H1 (cell line): ENCODE measurements at regions not wholly inside any gene's neighbourhood (a gene's known extent, or its start where the extent isn't known, plus 50 kb on each side); places are given as distances from the start of the nearest gene placed in this dataset.

ENCODE experiments used
- CTCF ChIA-PET: fragments of 300-600 bp; sonication (Branson Sonifier 250); formaldehyde crosslinking; loops from one replicate; lab custom pipeline; 2021; ENCODE audit not compliant: partially characterized antibody; lab: Charles Lee
- POLR2A ChIA-PET: fragments of 300-600 bp; sonication (Branson Sonifier 250); formaldehyde crosslinking; loops from one replicate; lab custom pipeline; 2021; ENCODE audit warnings: inconsistent platforms; ENCODE audit not compliant: partially characterized antibody; lab: Charles Lee
- DNase-seq, 2 experiments: peaks; one replicate each; pipeline versions ENCODE4 v3.0.0 to v3.0.0-alpha.2; 2010 to 2022; ENCODE audit warnings: low spot score in 2 of 2, low read depth in 1 of 2, mixed read lengths in 1 of 2
- FAIRE-seq: peaks from 2 replicates; lab custom pipeline; 2011; peaks lifted over from hg19 to GRCh38; lab: Jason Lieb, UNC
- H2AFZ ChIP-seq: 2 replicates; pipeline ENCODE4 v1.8.1; 2012; ENCODE audit warnings: low read length, inconsistent platforms
- H2AK5ac ChIP-seq: 2 replicates; pipeline ENCODE4 v1.6.1; 2013; ENCODE audit warnings: low read depth, low read length
- H2BK120ac ChIP-seq: replicated peaks from 2 replicates; pipeline ENCODE3; 2013; ENCODE audit warnings: low read depth, low read length, inconsistent platforms
- H2BK12ac ChIP-seq: 2 replicates; pipeline ENCODE4 v1.6.1; 2013; ENCODE audit warnings: low read depth, low read length
- H2BK15ac ChIP-seq: 2 replicates; pipeline ENCODE4 v1.6.1; 2013; ENCODE audit warnings: low read length
- H2BK20ac ChIP-seq: 2 replicates; pipeline ENCODE4 v1.6.1; 2013; ENCODE audit warnings: low read length
- H2BK5ac ChIP-seq: 2 replicates; pipeline ENCODE4 v1.6.1; 2013; ENCODE audit warnings: low read depth, low read length
- H3K14ac ChIP-seq: 2 replicates; pipeline ENCODE4 v1.6.1; 2013; ENCODE audit warnings: inconsistent platforms; ENCODE audit not compliant: insufficient read length
- H3K18ac ChIP-seq: 2 replicates; pipeline ENCODE4 v1.6.1; 2013; ENCODE audit warnings: low read length; ENCODE audit errors: extremely low read depth
- H3K23ac ChIP-seq: 2 replicates; pipeline ENCODE4 v1.6.1; 2013; ENCODE audit warnings: inconsistent platforms; ENCODE audit not compliant: insufficient read length
- H3K23me2 ChIP-seq: 2 replicates; pipeline ENCODE4 v1.6.1; 2013; ENCODE audit warnings: low read depth, low read length
- H3K27ac ChIP-seq: 2 replicates; pipeline ENCODE4 v1.6.1; 2011; ENCODE audit warnings: low read depth, low read length, inconsistent platforms
- H3K27me3 ChIP-seq, 4 experiments: replicated peaks in 1 of 4; 1 replicate in 1 of 4; 2 replicates in 3 of 4; pipeline versions ENCODE4 v1.6.1 to v1.8.1; 2011 to 2013; ENCODE audit warnings: low read length in 3 of 4, mild to moderate bottlenecking in 3 of 4, inconsistent platforms in 2 of 4, mixed read lengths in 2 of 4, moderate library complexity in 1 of 4; ENCODE audit not compliant: control insufficient read depth in 3 of 4, insufficient read depth in 3 of 4; ENCODE audit errors: extremely low read depth in 1 of 4
- H3K36me3 ChIP-seq, 4 experiments: 2 replicates each; pipeline versions ENCODE4 v1.6.1 to v1.8.1; 2011 to 2013; ENCODE audit warnings: mild to moderate bottlenecking in 4 of 4, low read length in 3 of 4, moderate library complexity in 2 of 4, control low read depth in 1 of 4, inconsistent platforms in 1 of 4; ENCODE audit not compliant: insufficient read depth in 4 of 4, control insufficient read depth in 2 of 4
- H3K4ac ChIP-seq: replicated peaks from 2 replicates; pipeline ENCODE3; 2013; ENCODE audit warnings: low read length, low read depth, mixed read lengths, inconsistent platforms; ENCODE audit not compliant: insufficient read length
- H3K4me1 ChIP-seq, 4 experiments: replicated peaks in 1 of 4; 1 replicate in 1 of 4; 2 replicates in 3 of 4; pipeline versions ENCODE4 v1.6.1 to v1.8.1; 2011 to 2013; ENCODE audit warnings: low read length in 3 of 4, inconsistent platforms in 2 of 4, mixed read lengths in 1 of 4; ENCODE audit not compliant: insufficient read depth in 4 of 4, control insufficient read depth in 3 of 4
- H3K4me2 ChIP-seq, 2 experiments: 2 replicates each; pipeline versions ENCODE4 v1.6.1 to v1.8.1; 2011 to 2013; ENCODE audit warnings: low read depth in 2 of 2, low read length in 2 of 2, control low read depth in 1 of 2, inconsistent platforms in 1 of 2, mild to moderate bottlenecking in 1 of 2; ENCODE audit not compliant: insufficient read depth in 1 of 2
- H3K4me3 ChIP-seq, 4 experiments: fragments of 200-600, 300-600 bp in 1 of 4; sonication (generic), shearing (Covaris generic), sonication (Bioruptor Twin) in 1 of 4; 2 replicates each; pipeline versions ENCODE4 v1.5.1 to v1.8.1; 2011 to 2016; ENCODE audit warnings: low read length in 4 of 4, low read depth in 3 of 4, control low read depth in 2 of 4, inconsistent platforms in 2 of 4, mild to moderate bottlenecking in 2 of 4, mixed read lengths in 1 of 4, moderate library complexity in 1 of 4; ENCODE audit not compliant: insufficient read depth in 2 of 4; ENCODE audit errors: extremely low read depth in 1 of 4
- H3K56ac ChIP-seq: replicated peaks from 2 replicates; pipeline ENCODE3; 2013; ENCODE audit warnings: low read depth, mild to moderate bottlenecking, mixed read lengths, low read length, inconsistent platforms; ENCODE audit not compliant: insufficient read length
- H3K79me1 ChIP-seq: 2 replicates; pipeline ENCODE4 v1.6.1; 2013; ENCODE audit warnings: low read depth, low read length, control low read depth
- H3K79me2 ChIP-seq, 2 experiments: 2 replicates each; pipeline versions ENCODE4 v1.6.1 to v1.8.1; 2012 to 2013; ENCODE audit warnings: low read length in 2 of 2, mild to moderate bottlenecking in 2 of 2, inconsistent platforms in 1 of 2; ENCODE audit not compliant: insufficient read depth in 2 of 2, control insufficient read depth in 1 of 2
- H3K9ac ChIP-seq, 4 experiments: replicated peaks in 1 of 4; 1 replicate in 1 of 4; 2 replicates in 3 of 4; pipeline versions ENCODE4 v1.6.1 to v1.8.1; 2011 to 2013; ENCODE audit warnings: low read depth in 3 of 4, low read length in 3 of 4, control low read depth in 2 of 4, mild to moderate bottlenecking in 2 of 4, moderate library complexity in 2 of 4, inconsistent platforms in 1 of 4; ENCODE audit errors: extremely low read depth in 1 of 4
- H3K9me3 ChIP-seq, 2 experiments: 2 replicates each; pipeline versions ENCODE4 v1.6.1 to v1.8.1; 2012 to 2013; ENCODE audit warnings: mild to moderate bottlenecking in 2 of 2, moderate library complexity in 2 of 2, control low read depth in 1 of 2, inconsistent platforms in 1 of 2, low read depth in 1 of 2, low read length in 1 of 2, mixed read lengths in 1 of 2; ENCODE audit not compliant: insufficient read depth in 2 of 2
- H4K20me1 ChIP-seq, 2 experiments: replicated peaks in 1 of 2; 2 replicates each; pipeline versions ENCODE3 to v1.8.1; 2011 to 2013; ENCODE audit warnings: inconsistent platforms in 2 of 2, low read length in 2 of 2, mild to moderate bottlenecking in 1 of 2; ENCODE audit not compliant: insufficient read depth in 2 of 2, control insufficient read depth in 1 of 2
- H4K5ac ChIP-seq: 2 replicates; pipeline ENCODE4 v1.6.1; 2013; ENCODE audit warnings: low read length, low read depth, mixed read lengths, inconsistent platforms; ENCODE audit not compliant: insufficient read length
- H4K8ac ChIP-seq: 2 replicates; pipeline ENCODE4 v1.8.0; 2013; ENCODE audit warnings: mild to moderate bottlenecking, moderate library complexity, low read length, inconsistent platforms; ENCODE audit not compliant: insufficient read depth; ENCODE audit errors: extremely low read depth
- H4K91ac ChIP-seq: replicated peaks from 2 replicates; pipeline ENCODE3; 2013; ENCODE audit warnings: low read length, mixed read lengths, inconsistent platforms; ENCODE audit not compliant: insufficient read length
- JUND ChIP-seq: IDR thresholded peaks from 2 replicates; pipeline ENCODE4 v1.6.1; 2011; ENCODE audit warnings: mild to moderate bottlenecking, improper control_type of control experiment, low read length
- KDM4A ChIP-seq: IDR thresholded peaks from one replicate; pipeline ENCODE4 v1.7.1; 2012; ENCODE audit warnings: low read depth, mild to moderate bottlenecking, moderate library complexity, low read length, inconsistent platforms; ENCODE audit not compliant: severe bottlenecking
- MAFK ChIP-seq: IDR thresholded peaks from 2 replicates; pipeline ENCODE4 v1.6.1; 2012; ENCODE audit warnings: low read depth, mild to moderate bottlenecking, improper control_type of control experiment, low read length
- NANOG ChIP-seq: IDR thresholded peaks from 2 replicates; pipeline ENCODE4 v1.6.1; 2011; ENCODE audit warnings: low read length, low read depth, mild to moderate bottlenecking, inconsistent platforms; ENCODE audit not compliant: insufficient read depth, poor library complexity, severe bottlenecking
- PHF8 ChIP-seq: fragments of 200-600 bp; sonication (generic); conservative IDR thresholded peaks from 2 replicates; pipeline ENCODE4 v1.7.1; 2012; ENCODE audit warnings: low read depth, mild to moderate bottlenecking, inconsistent platforms, low read length, moderate library complexity
- RAD21 ChIP-seq, 2 experiments: IDR thresholded peaks in 1 of 2; conservative IDR thresholded peaks in 1 of 2; 2 replicates each; pipeline ENCODE4 v1.6.1; 2011; ENCODE audit warnings: low read depth in 2 of 2, low read length in 2 of 2, improper control_type of control experiment in 1 of 2, inconsistent platforms in 1 of 2, mild to moderate bottlenecking in 1 of 2, moderate library complexity in 1 of 2
- RFX5 ChIP-seq: IDR thresholded peaks from 2 replicates; pipeline ENCODE4 v1.6.1; 2011; ENCODE audit warnings: low read depth, low read length, improper control_type of control experiment, borderline replicate concordance
- SIN3A ChIP-seq, 2 experiments: IDR thresholded peaks in 1 of 2; conservative IDR thresholded peaks in 1 of 2; 2 replicates each; pipeline ENCODE4 v1.6.1; 2011 to 2012; ENCODE audit warnings: low read length in 2 of 2, improper control_type of control experiment in 1 of 2, low read depth in 1 of 2, mild to moderate bottlenecking in 1 of 2
- SIX5 ChIP-seq: IDR thresholded peaks from 2 replicates; pipeline ENCODE4 v1.6.1; 2011; ENCODE audit warnings: mild to moderate bottlenecking, low read depth, low read length
- TAF1 ChIP-seq: IDR thresholded peaks from 2 replicates; pipeline ENCODE4 v1.6.1; 2011; ENCODE audit warnings: mild to moderate bottlenecking, low read depth, low read length
- WGBS, 2 experiments: shearing (Covaris generic) in 1 of 2; methylation state at CpG; one replicate each; pipeline versions ENCODE4 v1.1.6 to v1.1.7; 2013 to 2015; ENCODE audit warnings: low lambda C conversion rate in 2 of 2, mixed read lengths in 2 of 2, inconsistent platforms in 1 of 2, low coverage in 1 of 2, missing lambda C conversion rate in 1 of 2; ENCODE audit not compliant: insufficient replicate concordance in 2 of 2, insufficient coverage in 1 of 2, insufficient read length in 1 of 2; ENCODE audit errors: extremely low coverage in 1 of 2, missing lambda C conversion rate in 1 of 2; 5-methylcytosine and 5-hydroxymethylcytosine counted together
- TF ChIP-seq, protein P1 (sequence below): IDR thresholded peaks from 2 replicates; pipeline ENCODE4 v1.6.1; 2012; ENCODE audit warnings: inconsistent platforms
- TF ChIP-seq, protein P2 (sequence below): IDR thresholded peaks from 2 replicates; pipeline ENCODE4 v1.6.1; 2012; ENCODE audit warnings: low read length, inconsistent platforms

DNA sequence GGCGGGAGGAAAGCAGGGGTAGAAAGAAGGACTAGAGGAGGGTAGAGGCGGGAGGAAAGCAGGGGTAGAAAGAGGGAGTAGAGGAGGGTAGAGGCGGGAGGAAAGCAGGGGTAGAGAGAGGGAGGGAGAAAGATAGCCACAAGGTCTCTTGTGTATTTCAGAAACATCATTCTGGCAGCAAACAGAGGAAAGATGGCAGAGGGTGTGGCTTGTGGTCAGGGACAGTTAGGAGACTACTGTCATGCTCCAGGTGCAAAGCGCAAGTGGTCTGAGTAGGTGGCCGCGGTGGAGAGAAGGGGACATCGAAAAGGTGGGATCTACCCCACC is 82.4 kb upstream of the TAF1B start:
- Histone ChIP-seq H3K27ac (no peak overlapping the region), H3K14ac (no peak overlapping the region), H2AK5ac (no peak overlapping the region), H2BK15ac (no peak overlapping the region), H2BK120ac (no peak overlapping the region), H2BK12ac (no peak overlapping the region), H3K36me3 (no peaks in the 10 kb centered on the region), H3K79me1 (no peaks in the 10 kb centered on the region), H3K79me2 (no peaks in the 10 kb centered on the region), H4K5ac (no peak overlapping the region), H3K23me2 (peaks cover 3% of the 10 kb centered on the region; the same call in 1 of the 2 replicates), H3K27me3 (peaks cover 0 to 6% (median 2%) of the 10 kb centered on the region in 4 experiments; a peak in 3 of 7 replicates), H3K4me1 (peaks cover 0 to 16% (median 7%) of the 10 kb centered on the region in 4 experiments; a peak in 6 of 7 replicates), H2AFZ (no peak overlapping the region), H3K4me2 (no peak overlapping the region), H3K9ac (no peak overlapping the region), H4K91ac (no peak overlapping the region), H3K56ac (no peak overlapping the region), H3K4ac (no peak overlapping the region), H4K8ac (no peak overlapping the region), H4K20me1 (no peaks in the 10 kb centered on the region), H3K23ac (no peak overlapping the region), H3K4me3 (no peak overlapping the region), H3K18ac (no peak overlapping the region), H2BK5ac (no peak overlapping the region), H3K9me3 (no peaks in the 10 kb centered on the region), H2BK20ac (no peak overlapping the region)
- DNase-seq (no peak), FAIRE-seq (no peak)
- 83% methylated on average over 7 of the region's 7 CpGs; no CpG with 5 or more reads in 1 of the 2 experiments for WGBS, 2 experiments
- POLR2A ChIA-PET = no interaction called here
- CTCF ChIA-PET = interaction anchor here (1.4 to 7.1 kb wide), 2 partner anchors 9 to 13 kb away, joined by 4 to 103 read pairs; no protein-coding TSS in a partner anchor
- no peak for TF ChIP-seq PHF8
- no peak for TF ChIP-seq NANOG
- no peak for TF ChIP-seq TAF1
- TF ChIP-seq MAFK = no peak
- TF ChIP-seq RAD21 (IDR thresholded peaks at IDR 0.05 in 1 of 2, conservative IDR thresholded peaks at IDR 0.05 in 1 of 2; ENCODE audit: low read depth in 2 of 2, low read length in 2 of 2) = no peak
- TF ChIP-seq, protein P1, sequence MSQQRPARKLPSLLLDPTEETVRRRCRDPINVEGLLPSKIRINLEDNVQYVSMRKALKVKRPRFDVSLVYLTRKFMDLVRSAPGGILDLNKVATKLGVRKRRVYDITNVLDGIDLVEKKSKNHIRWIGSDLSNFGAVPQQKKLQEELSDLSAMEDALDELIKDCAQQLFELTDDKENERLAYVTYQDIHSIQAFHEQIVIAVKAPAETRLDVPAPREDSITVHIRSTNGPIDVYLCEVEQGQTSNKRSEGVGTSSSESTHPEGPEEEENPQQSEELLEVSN = no peak
- TF ChIP-seq SIN3A (conservative IDR thresholded peaks at IDR 0.05 in 1 of 2, IDR thresholded peaks at IDR 0.05 in 1 of 2; ENCODE audit: low read depth in 1 of 2, low read length in 2 of 2) = no peak
- TF ChIP-seq SIX5 = no peak
- TF ChIP-seq KDM4A = no peak
- TF ChIP-seq, protein P2, sequence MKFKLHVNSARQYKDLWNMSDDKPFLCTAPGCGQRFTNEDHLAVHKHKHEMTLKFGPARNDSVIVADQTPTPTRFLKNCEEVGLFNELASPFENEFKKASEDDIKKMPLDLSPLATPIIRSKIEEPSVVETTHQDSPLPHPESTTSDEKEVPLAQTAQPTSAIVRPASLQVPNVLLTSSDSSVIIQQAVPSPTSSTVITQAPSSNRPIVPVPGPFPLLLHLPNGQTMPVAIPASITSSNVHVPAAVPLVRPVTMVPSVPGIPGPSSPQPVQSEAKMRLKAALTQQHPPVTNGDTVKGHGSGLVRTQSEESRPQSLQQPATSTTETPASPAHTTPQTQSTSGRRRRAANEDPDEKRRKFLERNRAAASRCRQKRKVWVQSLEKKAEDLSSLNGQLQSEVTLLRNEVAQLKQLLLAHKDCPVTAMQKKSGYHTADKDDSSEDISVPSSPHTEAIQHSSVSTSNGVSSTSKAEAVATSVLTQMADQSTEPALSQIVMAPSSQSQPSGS = no peak
- no peak for TF ChIP-seq JUND
- TF ChIP-seq RFX5 = no peak
